ENCODE measurements at regions not wholly inside any gene's neighbourhood (a gene's known extent, or its start where the extent isn't known, plus 50 kb on each side); places are given as distances from the start of the nearest gene placed in this dataset.

DNA sequence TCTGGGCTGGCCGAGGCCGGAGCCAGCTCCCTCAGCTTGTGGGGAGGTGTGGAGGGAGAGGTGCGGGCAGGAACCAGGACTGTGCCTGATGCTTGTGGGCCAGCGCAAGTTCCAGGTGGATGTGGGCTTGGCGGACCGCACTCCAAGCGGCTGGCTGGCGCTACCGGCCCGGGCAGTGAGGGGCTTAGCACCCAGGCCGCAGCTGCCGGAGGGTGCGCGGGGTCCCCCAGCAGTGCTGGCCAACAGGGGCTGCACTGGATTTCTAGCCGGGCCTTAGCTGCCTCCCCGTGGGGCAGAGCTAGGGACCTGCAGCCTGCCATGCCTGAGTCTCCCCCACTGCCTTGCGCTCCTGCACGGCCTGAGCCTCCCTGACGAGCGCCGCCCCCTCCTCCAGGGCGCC, 242.8 kb downstream of the CCSER2 start:
- no peaks in the 10 kb centered on the region for H3K27me3 ChIP-seq (ENCODE audit: control insufficient read depth, insufficient read depth, low read length)
- H3K9me3 ChIP-seq (replicated peaks; ENCODE audit: low read length) = no peaks in the 10 kb centered on the region
- no peaks in the 10 kb centered on the region for H3K4me1 ChIP-seq (ENCODE audit: control insufficient read depth, insufficient read depth, low read length)
- H3K36me3 ChIP-seq (ENCODE audit: insufficient read depth, low read length) = no peaks in the 10 kb centered on the region
- no peak overlapping the region for H3K4me2 ChIP-seq (ENCODE audit: low read length)
- no peak overlapping the region for H3K4me3 ChIP-seq (ENCODE audit: low read length)
- no peak overlapping the region for H3K9ac ChIP-seq (ENCODE audit: low read depth, low read length)

DNA sequence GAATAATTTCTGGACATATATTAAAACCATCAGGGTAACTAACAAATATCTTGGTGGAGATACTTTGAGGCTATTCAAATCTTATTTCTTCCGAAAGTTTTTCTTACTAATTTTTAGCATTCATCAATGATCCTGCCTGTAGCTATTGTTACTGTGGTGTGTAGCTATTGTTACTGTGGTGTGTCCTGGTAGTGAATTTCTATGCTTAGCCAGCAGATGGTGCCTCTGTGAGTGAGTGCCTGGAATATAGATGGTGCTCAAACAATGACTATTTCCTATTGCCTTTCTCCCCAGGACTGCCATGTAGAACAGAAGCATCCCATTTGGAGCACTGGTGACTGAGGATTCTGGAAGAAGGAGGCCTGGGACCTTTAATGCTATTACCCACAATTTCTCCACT, 245.7 kb downstream of the CCSER2 start:
- no peak overlapping the region for H3K4me3 ChIP-seq (ENCODE audit: low read length)
- H3K27me3 ChIP-seq (ENCODE audit: control insufficient read depth, insufficient read depth, low read length) = no peaks in the 10 kb centered on the region
- no peaks in the 10 kb centered on the region for H3K9me3 ChIP-seq (replicated peaks; ENCODE audit: low read length)
- no peak overlapping the region for H3K4me2 ChIP-seq (ENCODE audit: low read length)
- H3K4me1 ChIP-seq (ENCODE audit: control insufficient read depth, insufficient read depth, low read length) = no peaks in the 10 kb centered on the region
- no peak overlapping the region for H3K9ac ChIP-seq (ENCODE audit: low read depth, low read length)
- H3K36me3 ChIP-seq (ENCODE audit: insufficient read depth, low read length) = no peaks in the 10 kb centered on the region

DNA sequence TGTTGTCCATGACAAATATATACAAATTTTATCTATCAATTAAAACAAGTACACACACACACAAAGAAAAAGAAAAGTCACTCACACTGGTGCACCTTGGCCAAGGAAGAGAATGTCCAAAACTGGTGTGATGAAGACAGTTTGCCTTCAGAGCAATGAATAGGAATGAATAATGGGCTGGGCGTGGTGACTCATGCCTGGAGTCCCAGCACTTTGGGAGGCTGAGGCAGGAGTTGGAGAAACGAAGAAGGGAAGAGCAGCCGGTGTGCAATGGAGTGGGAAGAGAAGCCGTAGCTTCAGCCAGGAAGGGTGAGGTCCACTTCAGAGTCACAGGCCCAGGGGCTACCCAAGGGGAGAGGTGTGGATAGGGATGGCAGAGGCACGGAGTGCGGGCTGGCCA, 253.6 kb downstream of the CCSER2 start:
- H3K9ac ChIP-seq (ENCODE audit: low read depth, low read length) = no peak overlapping the region
- no peaks in the 10 kb centered on the region for H3K4me1 ChIP-seq (ENCODE audit: control insufficient read depth, insufficient read depth, low read length)
- H3K4me2 ChIP-seq (ENCODE audit: low read length) = no peak overlapping the region
- no peaks in the 10 kb centered on the region for H3K9me3 ChIP-seq (replicated peaks; ENCODE audit: low read length)
- H3K27me3 ChIP-seq (ENCODE audit: control insufficient read depth, insufficient read depth, low read length) = no peaks in the 10 kb centered on the region
- no peak overlapping the region for H3K4me3 ChIP-seq (ENCODE audit: low read length)
- H3K36me3 ChIP-seq (ENCODE audit: insufficient read depth, low read length) = no peaks in the 10 kb centered on the region

GRCh38 chr10:84583501-84583900, 255.1 kb downstream of the CCSER2 start:
- no peaks in the 10 kb centered on the region for H3K4me1 ChIP-seq (ENCODE audit: control insufficient read depth, insufficient read depth, low read length)
- no peak overlapping the region for H3K4me3 ChIP-seq (ENCODE audit: low read length)
- no peaks in the 10 kb centered on the region for H3K9me3 ChIP-seq (replicated peaks; ENCODE audit: low read length)
- no peak overlapping the region for H3K4me2 ChIP-seq (ENCODE audit: low read length)
- no peaks in the 10 kb centered on the region for H3K27me3 ChIP-seq (ENCODE audit: control insufficient read depth, insufficient read depth, low read length)
- no peak overlapping the region for H3K9ac ChIP-seq (ENCODE audit: low read depth, low read length)
- H3K36me3 ChIP-seq (ENCODE audit: insufficient read depth, low read length) = no peaks in the 10 kb centered on the region

- no peaks in the 10 kb centered on the region for H3K4me1 ChIP-seq (ENCODE audit: control insufficient read depth, insufficient read depth, low read length)
- H3K36me3 ChIP-seq (ENCODE audit: insufficient read depth, low read length) = no peaks in the 10 kb centered on the region
- no peak overlapping the region for H3K4me2 ChIP-seq (ENCODE audit: low read length)
- no peaks in the 10 kb centered on the region for H3K27me3 ChIP-seq (ENCODE audit: control insufficient read depth, insufficient read depth, low read length)
- no peak overlapping the region for H3K4me3 ChIP-seq (ENCODE audit: low read length)
- H3K9ac ChIP-seq (ENCODE audit: low read depth, low read length) = no peak overlapping the region
- H3K9me3 ChIP-seq (replicated peaks; ENCODE audit: low read length) = no peaks in the 10 kb centered on the region
Measured at GRCh38 chr10:84587789-84588188, 259.4 kb downstream of the CCSER2 start.

DNA sequence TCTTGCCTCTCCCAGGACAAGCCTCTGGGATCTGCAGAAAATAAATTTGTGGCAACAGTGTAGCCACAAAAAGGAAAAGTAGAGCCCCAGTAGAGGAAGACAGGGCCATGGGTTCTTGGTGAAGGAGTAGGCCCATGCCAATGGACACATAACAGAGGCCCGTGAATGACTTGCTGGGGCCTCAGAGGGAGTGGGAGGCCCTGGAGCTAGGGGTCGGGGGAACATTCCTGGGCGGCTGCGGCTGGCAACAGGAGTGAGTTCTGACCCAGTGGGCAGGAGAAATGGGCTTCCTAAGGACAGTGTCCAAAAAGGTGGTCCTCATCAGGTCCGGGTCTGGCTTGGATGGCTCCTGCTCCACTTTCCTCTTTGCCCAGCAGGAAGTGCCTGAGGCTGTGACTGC, 260.0 kb downstream of the CCSER2 start:
- no peaks in the 10 kb centered on the region for H3K4me1 ChIP-seq (ENCODE audit: control insufficient read depth, insufficient read depth, low read length)
- H3K27me3 ChIP-seq (ENCODE audit: control insufficient read depth, insufficient read depth, low read length) = no peaks in the 10 kb centered on the region
- no peak overlapping the region for H3K4me2 ChIP-seq (ENCODE audit: low read length)
- H3K9me3 ChIP-seq (replicated peaks; ENCODE audit: low read length) = no peaks in the 10 kb centered on the region
- H3K4me3 ChIP-seq (ENCODE audit: low read length) = no peak overlapping the region
- no peaks in the 10 kb centered on the region for H3K36me3 ChIP-seq (ENCODE audit: insufficient read depth, low read length)
- no peak overlapping the region for H3K9ac ChIP-seq (ENCODE audit: low read depth, low read length)

DNA sequence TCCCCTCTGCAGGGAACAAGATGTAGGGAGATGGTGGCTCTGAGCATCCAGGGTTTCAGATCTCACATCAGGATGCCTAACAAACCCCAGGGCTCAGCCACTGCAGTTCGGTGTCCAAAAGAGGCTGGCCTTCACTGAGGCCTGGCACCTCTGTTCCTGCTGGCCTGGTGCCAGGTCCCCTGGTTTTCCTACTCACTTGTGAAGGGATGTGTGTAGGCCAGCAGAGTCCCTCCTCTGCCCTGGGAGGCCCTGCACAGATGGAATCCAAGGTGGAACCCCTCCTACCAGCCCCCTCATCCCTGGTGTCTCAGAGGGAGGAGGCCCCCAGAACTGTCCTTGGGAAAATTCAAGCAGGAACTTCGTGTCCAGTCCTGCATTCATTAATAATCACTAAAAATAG, 260.6 kb downstream of the CCSER2 start:
- no peak overlapping the region for H3K9ac ChIP-seq (ENCODE audit: low read depth, low read length)
- no peaks in the 10 kb centered on the region for H3K27me3 ChIP-seq (ENCODE audit: control insufficient read depth, insufficient read depth, low read length)
- H3K36me3 ChIP-seq (ENCODE audit: insufficient read depth, low read length) = no peaks in the 10 kb centered on the region
- H3K4me2 ChIP-seq (ENCODE audit: low read length) = no peak overlapping the region
- H3K4me1 ChIP-seq (ENCODE audit: control insufficient read depth, insufficient read depth, low read length) = no peaks in the 10 kb centered on the region
- H3K4me3 ChIP-seq (ENCODE audit: low read length) = no peak overlapping the region
- no peaks in the 10 kb centered on the region for H3K9me3 ChIP-seq (replicated peaks; ENCODE audit: low read length)

DNA sequence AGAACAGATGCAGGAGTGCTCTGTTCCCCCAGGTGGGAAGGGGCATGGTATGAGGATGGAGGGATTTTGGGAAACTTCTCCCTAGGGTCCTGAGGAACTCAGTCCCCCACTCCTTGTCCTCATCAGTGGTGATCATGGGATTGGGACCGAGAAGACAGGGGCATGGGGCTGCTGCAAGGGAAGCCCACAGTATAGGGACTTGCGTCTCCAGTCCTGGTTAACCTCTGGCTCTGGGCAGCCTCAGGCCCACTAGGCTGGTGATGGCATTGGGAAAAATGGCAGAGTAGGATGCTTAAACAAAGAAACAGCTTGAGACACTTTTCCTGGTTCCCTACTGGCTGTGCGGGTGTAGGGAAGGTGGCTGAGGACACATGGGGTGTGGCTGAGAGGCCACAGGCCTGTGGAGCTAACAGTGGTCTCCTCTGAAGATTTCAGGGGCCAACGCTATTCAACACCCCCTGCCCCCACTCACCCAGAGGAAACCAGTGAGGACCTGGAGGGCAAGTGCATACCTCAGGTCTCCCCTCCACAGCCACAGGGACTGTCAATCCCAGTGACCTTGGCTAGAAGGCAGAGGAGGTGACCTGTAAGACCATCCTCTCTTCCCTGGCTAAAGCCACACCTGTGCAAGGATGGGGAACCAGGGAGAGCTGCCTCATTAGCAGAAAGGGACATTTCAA, 261.3 kb downstream of the CCSER2 start:
- no peaks in the 10 kb centered on the region for H3K9me3 ChIP-seq (replicated peaks; ENCODE audit: low read length)
- H3K4me3 ChIP-seq (ENCODE audit: low read length) = no peak overlapping the region
- no peaks in the 10 kb centered on the region for H3K4me1 ChIP-seq (ENCODE audit: control insufficient read depth, insufficient read depth, low read length)
- H3K36me3 ChIP-seq (ENCODE audit: insufficient read depth, low read length) = no peaks in the 10 kb centered on the region
- H3K4me2 ChIP-seq (ENCODE audit: low read length) = no peak overlapping the region
- H3K27me3 ChIP-seq (ENCODE audit: control insufficient read depth, insufficient read depth, low read length) = no peaks in the 10 kb centered on the region
- no peak overlapping the region for H3K9ac ChIP-seq (ENCODE audit: low read depth, low read length)

GRCh38 chr10:84590327-84591193, 262.2 kb downstream of the CCSER2 start:
- H3K4me2 ChIP-seq (ENCODE audit: low read length) = no peak overlapping the region
- H3K4me1 ChIP-seq (ENCODE audit: control insufficient read depth, insufficient read depth, low read length) = no peaks in the 10 kb centered on the region
- H3K9me3 ChIP-seq (replicated peaks; ENCODE audit: low read length) = no peaks in the 10 kb centered on the region
- no peak overlapping the region for H3K4me3 ChIP-seq (ENCODE audit: low read length)
- H3K27me3 ChIP-seq (ENCODE audit: control insufficient read depth, insufficient read depth, low read length) = no peaks in the 10 kb centered on the region
- no peaks in the 10 kb centered on the region for H3K36me3 ChIP-seq (ENCODE audit: insufficient read depth, low read length)
- H3K9ac ChIP-seq (ENCODE audit: low read depth, low read length) = no peak overlapping the region

DNA sequence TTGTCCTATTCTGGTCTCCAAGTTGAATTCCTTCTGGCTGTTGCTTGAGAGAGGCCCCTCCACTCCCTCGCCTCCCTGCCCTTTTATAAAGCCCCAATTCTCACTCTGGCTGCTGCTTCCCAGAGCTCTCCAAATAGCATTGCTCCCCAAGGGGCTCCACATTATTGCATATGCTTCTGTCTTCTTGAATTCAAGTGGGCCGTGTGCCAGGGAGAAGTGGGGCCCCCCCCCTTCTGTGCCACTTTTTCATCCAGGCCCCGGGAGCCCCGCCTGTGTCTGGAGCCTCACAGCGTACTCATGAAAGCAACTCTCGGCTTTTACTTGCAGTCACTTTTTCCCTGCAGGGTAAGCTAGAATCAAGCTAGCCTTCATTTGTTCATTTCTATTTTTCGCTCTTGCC, 265.1 kb downstream of the CCSER2 start:
- H3K27me3 ChIP-seq (ENCODE audit: control insufficient read depth, insufficient read depth, low read length) = no peaks in the 10 kb centered on the region
- H3K4me2 ChIP-seq (ENCODE audit: low read length) = no peak overlapping the region
- no peak overlapping the region for H3K9ac ChIP-seq (ENCODE audit: low read depth, low read length)
- no peaks in the 10 kb centered on the region for H3K36me3 ChIP-seq (ENCODE audit: insufficient read depth, low read length)
- H3K4me1 ChIP-seq (ENCODE audit: control insufficient read depth, insufficient read depth, low read length) = no peaks in the 10 kb centered on the region
- H3K4me3 ChIP-seq (ENCODE audit: low read length) = no peak overlapping the region
- H3K9me3 ChIP-seq (replicated peaks; ENCODE audit: low read length) = no peaks in the 10 kb centered on the region

DNA sequence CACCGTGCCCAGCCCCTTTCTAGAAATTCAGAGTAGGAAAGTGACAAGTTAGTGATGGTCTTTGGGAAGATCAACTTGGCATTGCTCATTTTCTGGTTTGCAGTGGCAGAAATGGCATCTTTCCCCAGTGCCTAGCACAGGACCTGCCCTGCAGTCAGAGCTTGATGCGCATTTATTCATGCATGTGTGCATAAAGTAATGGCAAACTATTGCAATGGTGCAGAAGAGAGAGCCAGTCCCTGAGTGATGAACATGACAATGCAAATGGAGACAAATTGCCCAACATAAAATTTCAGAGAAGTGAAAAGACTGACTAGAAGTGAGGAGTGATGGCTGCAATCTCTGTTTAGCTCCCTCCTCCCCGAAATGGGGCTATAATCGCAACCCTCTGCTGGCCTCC, 268.2 kb downstream of the CCSER2 start:
- Histone ChIP-seq H3K4me2 (ENCODE audit: low read length) (no peak overlapping the region), H3K36me3 (ENCODE audit: insufficient read depth, low read length) (no peaks in the 10 kb centered on the region), H3K27me3 (ENCODE audit: control insufficient read depth, insufficient read depth, low read length) (no peaks in the 10 kb centered on the region), H3K4me3 (ENCODE audit: low read length) (no peak overlapping the region), H3K4me1 (ENCODE audit: control insufficient read depth, insufficient read depth, low read length) (no peaks in the 10 kb centered on the region), H3K9me3 (replicated peaks; ENCODE audit: low read length) (no peaks in the 10 kb centered on the region), H3K9ac (ENCODE audit: low read depth, low read length) (no peak overlapping the region)

DNA sequence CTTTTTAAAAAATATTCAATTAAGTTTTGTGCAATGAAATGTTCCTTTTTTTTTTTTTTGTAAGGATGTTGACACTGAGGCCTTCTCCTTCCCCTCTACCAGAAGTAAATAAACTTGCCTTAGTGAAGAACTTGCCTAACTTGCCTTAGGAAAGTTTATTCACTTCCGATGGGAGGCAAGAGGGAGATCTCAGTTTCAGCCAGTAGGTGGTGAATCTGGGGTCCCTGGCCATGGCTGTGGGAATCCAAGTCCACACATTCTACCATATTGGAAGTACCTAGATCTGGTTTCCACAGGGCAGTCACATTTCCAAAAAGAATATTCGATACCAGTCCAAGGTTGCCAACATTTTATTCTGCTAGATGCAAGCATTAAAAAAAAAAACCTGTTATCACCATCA, 270.9 kb downstream of the CCSER2 start:
- Histone ChIP-seq H3K9me3 (replicated peaks; ENCODE audit: low read length) (no peaks in the 10 kb centered on the region), H3K4me3 (ENCODE audit: low read length) (no peak overlapping the region), H3K4me2 (ENCODE audit: low read length) (no peak overlapping the region), H3K4me1 (ENCODE audit: control insufficient read depth, insufficient read depth, low read length) (no peaks in the 10 kb centered on the region), H3K27me3 (ENCODE audit: control insufficient read depth, insufficient read depth, low read length) (no peaks in the 10 kb centered on the region), H3K9ac (ENCODE audit: low read depth, low read length) (no peak overlapping the region), H3K36me3 (ENCODE audit: insufficient read depth, low read length) (no peaks in the 10 kb centered on the region)
